Breast epithelium (tissue), 4 donors: ENCODE measurements at regions not wholly inside any gene's neighbourhood (a gene's known extent, or its start where the extent isn't known, plus 50 kb on each side); places are given as distances from the start of the nearest gene placed in this dataset.
"Not testable (repeated sequence)": the region's sequence is repeated elsewhere in the genome, so short reads cannot be mapped to it uniquely, and the experiment has no call there.

Source experiments
- DNase-seq, 2 donors: peaks; one replicate each; pipeline ENCODE4 v3.0.0-alpha.2; 2019; ENCODE audit warnings: low spot score in 2 of 2
- H3K27ac ChIP-seq, 2 donors: fragments of 200-600 bp; sonication (generic) in 1 of 2; one replicate each; pipeline ENCODE4 v1.5.1; 2016 to 2019; ENCODE audit warnings: mild to moderate bottlenecking in 1 of 2
- H3K27me3 ChIP-seq, 2 donors: fragments of 200-600 bp; sonication (generic) in 1 of 2; one replicate each; pipeline versions ENCODE4 v1.5.1 to v1.6.0; 2017 to 2019; ENCODE audit warnings: control low read depth in 1 of 2, mild to moderate bottlenecking in 1 of 2
- H3K36me3 ChIP-seq: fragments of 200-600 bp; one replicate; pipeline ENCODE4 v1.5.1; 2019
- H3K4me1 ChIP-seq, 2 donors: fragments of 200-600 bp; sonication (generic); one replicate each; pipeline ENCODE4 v1.5.1; 2016 to 2019; ENCODE audit warnings: control low read depth in 1 of 2
- H3K4me3 ChIP-seq, 3 donors: fragments of 200-600 bp; sonication (generic); 1 replicate in 2 of 3; 2 replicates in 1 of 3; pipeline ENCODE4 v1.5.1; 2016 to 2019; ENCODE audit warnings: mild to moderate bottlenecking in 3 of 3, moderate library complexity in 2 of 3
- H3K9me3 ChIP-seq, 2 donors: fragments of 200-600 bp; sonication (generic) in 1 of 2; one replicate each; pipeline ENCODE4 v1.5.1; 2016 to 2019; ENCODE audit warnings: control low read depth in 1 of 2
- CTCF ChIP-seq, 3 donors: fragments of 450-650 bp; IDR thresholded peaks; one replicate each; pipeline ENCODE4 v1.5.1; 2016 to 2017; ENCODE audit warnings: antibody characterized with exemption in 3 of 3, mild to moderate bottlenecking in 3 of 3, moderate library complexity in 3 of 3
- POLR2A ChIP-seq: fragments of 450-650 bp; IDR thresholded peaks from one replicate; pipeline ENCODE4 v1.6.1; 2016; ENCODE audit warnings: antibody characterized with exemption, mild to moderate bottlenecking, moderate library complexity
- POLR2AphosphoS5 ChIP-seq, 3 donors: sonication (generic); formaldehyde crosslinking; IDR thresholded peaks; one replicate each; pipeline ENCODE4 v1.6.1; 2017; ENCODE audit warnings: antibody characterized with exemption in 3 of 3
- intact Hi-C: fragments of 100-400 bp; cut with DNase I; formaldehyde crosslinking; loops from one replicate; pipeline ENCODE4 v1.15.1; 2023; ENCODE audit warnings: low total_unique reads

GRCh38 chr1:25007390-25008191 lies 77.5 kb upstream of the RUNX3 start:
- H3K9me3 ChIP-seq, H3K27ac ChIP-seq, H3K4me1 ChIP-seq, DNase-seq, H3K36me3 ChIP-seq, intact Hi-C loops: not testable (repeated sequence)
- TF ChIP-seq CTCF (IDR thresholded peaks at IDR 0.05): peak in 1 of 3 donors; percentile 26
- H3K4me3 ChIP-seq: peak overlapping the region in 2 of 3 donors; percentile 21 to 31
- peaks cover 0 to 11% of the 10 kb centered on the region in 2 donors for H3K27me3 ChIP-seq

GRCh38 chr1:25006770-25007169 lies 76.7 kb upstream of the RUNX3 start:
- Histone ChIP-seq H3K4me1 (no peaks in the 10 kb centered on the region), H3K27ac (no peak overlapping the region), H3K4me3 (no peak overlapping the region), H3K36me3 (no peaks in the 10 kb centered on the region), H3K9me3 (no peaks in the 10 kb centered on the region), H3K27me3 (peaks cover 0 to 11% of the 10 kb centered on the region in 2 donors)
- DNase-seq: no peak
- TF ChIP-seq POLR2AphosphoS5 (IDR thresholded peaks at IDR 0.05): no peak
- no peak for TF ChIP-seq CTCF (IDR thresholded peaks at IDR 0.05)
- TF ChIP-seq POLR2A: no peak
- intact Hi-C loops: no loop called here

GRCh38 chr1:25004355-25004754 lies 74.3 kb upstream of the RUNX3 start:
- Histone ChIP-seq H3K27ac (no peak overlapping the region), H3K4me1 (no peaks in the 10 kb centered on the region), H3K27me3 (peaks cover 0 to 11% of the 10 kb centered on the region in 2 donors), H3K36me3 (no peaks in the 10 kb centered on the region), H3K9me3 (no peaks in the 10 kb centered on the region), H3K4me3 (no peak overlapping the region)
- intact Hi-C loops: no loop called here
- TF ChIP-seq POLR2AphosphoS5 (IDR thresholded peaks at IDR 0.05): no peak
- no peak for TF ChIP-seq POLR2A
- no peak for TF ChIP-seq CTCF (IDR thresholded peaks at IDR 0.05)
- DNase-seq: no peak

- Histone ChIP-seq H3K9me3 (no peaks in the 10 kb centered on the region), H3K4me3 (no peak overlapping the region), H3K4me1 (no peaks in the 10 kb centered on the region), H3K27me3 (peaks cover 0 to 11% of the 10 kb centered on the region in 2 donors), H3K36me3 (no peaks in the 10 kb centered on the region), H3K27ac (no peak overlapping the region)
- intact Hi-C loops: no loop called here
- DNase-seq: no peak
- TF ChIP-seq CTCF (IDR thresholded peaks at IDR 0.05) (no peak), POLR2AphosphoS5 (IDR thresholded peaks at IDR 0.05) (no peak), POLR2A (no peak)
Observed at GRCh38 chr1:25003457-25004190, 73.5 kb upstream of the RUNX3 start.

GRCh38 chr1:25003000-25003399 lies 72.9 kb upstream of the RUNX3 start:
- no peak for DNase-seq
- Histone ChIP-seq H3K27me3 (peaks cover 0 to 11% of the 10 kb centered on the region in 2 donors), H3K4me3 (no peak overlapping the region), H3K9me3 (no peaks in the 10 kb centered on the region), H3K27ac (no peak overlapping the region), H3K4me1 (no peaks in the 10 kb centered on the region), H3K36me3 (no peaks in the 10 kb centered on the region)
- no peak for TF ChIP-seq POLR2A
- intact Hi-C loops: no loop called here
